NT2/D1 (cell line): ENCODE measurements at regions not wholly inside any gene's neighbourhood (a gene's known extent, or its start where the extent isn't known, plus 50 kb on each side); places are given as distances from the start of the nearest gene placed in this dataset.

ENCODE experiments used
- SUZ12 ChIP-seq: IDR thresholded peaks from 2 replicates; pipeline ENCODE4 v1.6.1; 2011; ENCODE audit not compliant: insufficient read length, insufficient read depth; ENCODE audit errors: extremely low read depth
- YY1 ChIP-seq: IDR thresholded peaks from 2 replicates; pipeline ENCODE4 v1.6.1; 2011; ENCODE audit not compliant: insufficient read length, insufficient read depth
- ZNF274 ChIP-seq: IDR thresholded peaks from 2 replicates; pipeline ENCODE4 v1.6.1; 2011; ENCODE audit warnings: mild to moderate bottlenecking, low read depth, low read length

DNA sequence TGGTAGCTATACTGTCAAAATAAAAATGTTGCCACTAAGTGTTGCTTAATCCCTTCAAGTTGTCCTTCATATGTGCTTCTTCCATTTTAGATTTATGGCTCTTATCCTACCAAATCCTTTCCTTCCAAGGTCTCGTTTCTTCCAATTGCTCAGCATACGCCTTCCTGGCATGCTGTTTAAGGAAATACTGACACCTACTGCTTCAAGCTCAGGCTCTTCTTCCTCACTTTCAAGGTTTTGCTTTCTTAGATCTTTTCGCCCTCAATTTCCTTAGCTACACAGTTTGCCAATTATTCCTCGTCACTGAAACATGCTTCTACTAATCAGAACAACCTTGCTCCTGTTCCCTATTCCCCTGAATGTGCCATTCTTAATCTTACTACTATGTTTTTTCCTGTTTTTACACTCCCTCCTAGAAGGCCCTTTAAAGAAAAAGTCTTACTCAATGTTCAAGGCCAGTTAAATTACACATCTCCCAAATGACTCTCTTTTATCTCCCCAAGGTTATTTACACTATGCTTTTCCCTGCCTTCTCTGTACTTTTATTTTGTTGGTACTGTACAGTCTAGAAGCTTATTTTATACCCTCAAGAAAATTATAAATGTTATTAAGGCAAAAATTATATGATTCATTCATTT, 343.1 kb downstream of the MZT1 start:
- no peak for TF ChIP-seq SUZ12
- TF ChIP-seq YY1, result no peak
- no peak for TF ChIP-seq ZNF274
